ENCODE measurements at regions not wholly inside any gene's neighbourhood (a gene's known extent, or its start where the extent isn't known, plus 50 kb on each side); places are given as distances from the start of the nearest gene placed in this dataset.

GRCh38 chr10:10665750-10666149 is 351.9 kb upstream of the CELF2 start:
- Histone ChIP-seq H4K20me1 (ENCODE audit: control insufficient read depth, extremely low read depth, insufficient read depth, low read length) (no peaks in the 10 kb centered on the region), H3K27me3 (ENCODE audit: control insufficient read depth, extremely low read depth, insufficient read depth, low read length) (no peaks in the 10 kb centered on the region), H3K9ac (ENCODE audit: control insufficient read depth, extremely low read depth, insufficient read depth, low read length) (no peak overlapping the region), H3K4me1 (ENCODE audit: control insufficient read depth, extremely low read depth, insufficient read depth, low read length) (no peaks in the 10 kb centered on the region), H2AFZ (ENCODE audit: control insufficient read depth, low read length) (no peak overlapping the region), H3K9me3 (ENCODE audit: control insufficient read depth, low read depth, low read length) (no peaks in the 10 kb centered on the region), H3K4me3 (ENCODE audit: control insufficient read depth in 2 of 3, extremely low read depth in 1 of 3, insufficient read depth in 2 of 3, low read depth in 1 of 3, low read length in 3 of 3) (no peak overlapping the region), H3K79me2 (ENCODE audit: control insufficient read depth, insufficient read depth, low read length) (no peaks in the 10 kb centered on the region), H3K9me1 (ENCODE audit: control insufficient read depth, extremely low read depth, insufficient read depth, low read length) (no peaks in the 10 kb centered on the region), H3K4me2 (ENCODE audit: control insufficient read depth, extremely low read depth, insufficient read depth, low read depth, low read length) (no peak overlapping the region), H3K27ac (ENCODE audit: control insufficient read depth, insufficient read depth, low read length) (no peak overlapping the region), H3K36me3 (ENCODE audit: control insufficient read depth in 2 of 2, extremely low read depth in 1 of 2, insufficient read depth in 2 of 2, low read length in 2 of 2) (no peaks in the 10 kb centered on the region)
- DNase-seq (ENCODE audit: low read depth, low spot score), result no peak
- TF ChIP-seq CTCF (optimal IDR thresholded peaks at IDR 0.05 in 1 of 3, IDR thresholded peaks at IDR 0.05 in 1 of 3, conservative IDR thresholded peaks at IDR 0.05 in 1 of 3; ENCODE audit: extremely low read depth in 1 of 3, insufficient read depth in 2 of 3, low read length in 3 of 3) (no peak), EZH2 (IDR thresholded peaks at IDR 0.05; ENCODE audit: low read length) (no peak)
- FAIRE-seq, result no peak
- dilution Hi-C loops (cut with MboI; ENCODE audit: extremely low pct_ligation_motif_present, low sequenced_read_pairs), result no loop called here

- DNase-seq (ENCODE audit: low read depth, low spot score) (no peak), FAIRE-seq (no peak)
- no peak overlapping the region for H3K4me3 ChIP-seq (ENCODE audit: control insufficient read depth in 2 of 3, extremely low read depth in 1 of 3, insufficient read depth in 2 of 3, low read depth in 1 of 3, low read length in 3 of 3)
- no peak overlapping the region for H3K4me2 ChIP-seq (ENCODE audit: control insufficient read depth, extremely low read depth, insufficient read depth, low read depth, low read length)
- H4K20me1 ChIP-seq (ENCODE audit: control insufficient read depth, extremely low read depth, insufficient read depth, low read length), result no peaks in the 10 kb centered on the region
- H3K27ac ChIP-seq (ENCODE audit: control insufficient read depth, insufficient read depth, low read length), result no peak overlapping the region
- no peaks in the 10 kb centered on the region for H3K9me1 ChIP-seq (ENCODE audit: control insufficient read depth, extremely low read depth, insufficient read depth, low read length)
- no peaks in the 10 kb centered on the region for H3K79me2 ChIP-seq (ENCODE audit: control insufficient read depth, insufficient read depth, low read length)
- no peaks in the 10 kb centered on the region for H3K4me1 ChIP-seq (ENCODE audit: control insufficient read depth, extremely low read depth, insufficient read depth, low read length)
- TF ChIP-seq EZH2 (IDR thresholded peaks at IDR 0.05; ENCODE audit: low read length), result no peak
- no peak for TF ChIP-seq CTCF (optimal IDR thresholded peaks at IDR 0.05 in 1 of 3, IDR thresholded peaks at IDR 0.05 in 1 of 3, conservative IDR thresholded peaks at IDR 0.05 in 1 of 3; ENCODE audit: extremely low read depth in 1 of 3, insufficient read depth in 2 of 3, low read length in 3 of 3)
- no peaks in the 10 kb centered on the region for H3K9me3 ChIP-seq (ENCODE audit: control insufficient read depth, low read depth, low read length)
- H2AFZ ChIP-seq (ENCODE audit: control insufficient read depth, low read length), result no peak overlapping the region
- no peaks in the 10 kb centered on the region for H3K36me3 ChIP-seq (ENCODE audit: control insufficient read depth in 2 of 2, extremely low read depth in 1 of 2, insufficient read depth in 2 of 2, low read length in 2 of 2)
- H3K9ac ChIP-seq (ENCODE audit: control insufficient read depth, extremely low read depth, insufficient read depth, low read length), result no peak overlapping the region
- H3K27me3 ChIP-seq (ENCODE audit: control insufficient read depth, extremely low read depth, insufficient read depth, low read length), result no peaks in the 10 kb centered on the region
- dilution Hi-C loops (cut with MboI; ENCODE audit: extremely low pct_ligation_motif_present, low sequenced_read_pairs), result no loop called here
Measured at GRCh38 chr10:10667466-10667865, 350.2 kb upstream of the CELF2 start.
